ENCODE measurements at regions not wholly inside any gene's neighbourhood (a gene's known extent, or its start where the extent isn't known, plus 50 kb on each side); places are given as distances from the start of the nearest gene placed in this dataset.

DNA sequence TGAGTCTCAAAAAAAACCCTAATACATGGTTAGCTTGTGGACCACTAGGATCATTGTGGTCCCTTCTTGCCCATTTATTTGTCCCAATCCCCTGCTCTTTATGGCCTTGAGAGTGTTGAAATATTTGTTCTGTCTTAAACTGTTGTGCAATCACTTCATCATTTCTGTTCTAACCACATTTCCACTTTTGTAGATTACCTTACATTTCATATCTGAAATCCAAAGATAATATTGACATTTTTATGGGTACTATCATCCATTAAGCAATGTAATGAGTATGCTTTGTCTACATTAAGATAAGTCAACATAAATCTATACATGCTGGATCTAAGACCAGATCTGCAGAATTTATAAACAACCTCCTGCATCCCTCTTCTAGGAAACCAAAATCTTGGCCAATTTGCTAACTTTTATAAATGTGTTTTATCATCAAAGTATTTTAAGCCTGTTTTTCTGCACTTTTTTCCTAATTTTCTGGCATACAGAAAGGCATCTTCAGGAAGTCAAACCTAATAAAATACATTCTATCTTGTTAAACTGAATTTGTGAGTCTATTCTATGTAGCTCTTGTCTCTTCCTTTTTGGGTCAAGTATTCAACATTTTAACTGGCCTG lies 359.4 kb upstream of the CELF2 start:
- no peak overlapping the region for H3K4me3 ChIP-seq (ENCODE audit: control insufficient read depth, low read depth, low read length)
- TF ChIP-seq, protein P1, sequence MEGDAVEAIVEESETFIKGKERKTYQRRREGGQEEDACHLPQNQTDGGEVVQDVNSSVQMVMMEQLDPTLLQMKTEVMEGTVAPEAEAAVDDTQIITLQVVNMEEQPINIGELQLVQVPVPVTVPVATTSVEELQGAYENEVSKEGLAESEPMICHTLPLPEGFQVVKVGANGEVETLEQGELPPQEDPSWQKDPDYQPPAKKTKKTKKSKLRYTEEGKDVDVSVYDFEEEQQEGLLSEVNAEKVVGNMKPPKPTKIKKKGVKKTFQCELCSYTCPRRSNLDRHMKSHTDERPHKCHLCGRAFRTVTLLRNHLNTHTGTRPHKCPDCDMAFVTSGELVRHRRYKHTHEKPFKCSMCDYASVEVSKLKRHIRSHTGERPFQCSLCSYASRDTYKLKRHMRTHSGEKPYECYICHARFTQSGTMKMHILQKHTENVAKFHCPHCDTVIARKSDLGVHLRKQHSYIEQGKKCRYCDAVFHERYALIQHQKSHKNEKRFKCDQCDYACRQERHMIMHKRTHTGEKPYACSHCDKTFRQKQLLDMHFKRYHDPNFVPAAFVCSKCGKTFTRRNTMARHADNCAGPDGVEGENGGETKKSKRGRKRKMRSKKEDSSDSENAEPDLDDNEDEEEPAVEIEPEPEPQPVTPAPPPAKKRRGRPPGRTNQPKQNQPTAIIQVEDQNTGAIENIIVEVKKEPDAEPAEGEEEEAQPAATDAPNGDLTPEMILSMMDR (conservative IDR thresholded peaks at IDR 0.05; ENCODE audit: control insufficient read depth, insufficient read depth, low read depth, low read length), result no peak
- peak; percentile 57 for DNase-seq (ENCODE audit: low read depth)

DNA sequence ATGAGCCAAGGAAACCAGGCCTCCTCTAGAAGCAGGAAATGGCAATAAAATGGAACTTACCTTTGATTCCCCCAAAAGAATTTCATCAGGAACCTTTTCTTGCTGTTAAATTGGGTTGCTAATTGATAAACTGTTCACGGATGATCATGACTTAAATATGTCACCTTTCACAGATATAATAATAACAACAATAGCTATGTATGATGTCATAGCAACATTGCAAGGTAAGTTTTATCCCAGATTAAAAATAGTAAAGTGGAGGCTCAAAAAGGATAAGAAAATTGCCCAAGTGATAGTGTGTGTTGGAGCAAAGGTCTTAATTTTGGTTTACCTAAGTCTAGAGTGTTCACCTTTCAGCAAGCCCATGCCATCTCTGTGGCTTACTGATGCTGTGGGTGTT lies 357.6 kb upstream of the CELF2 start:
- no peak for DNase-seq (ENCODE audit: low read depth)
- TF ChIP-seq, protein P1 (conservative IDR thresholded peaks at IDR 0.05; ENCODE audit: control insufficient read depth, insufficient read depth, low read depth, low read length), result no peak
- no peak overlapping the region for H3K4me3 ChIP-seq (ENCODE audit: control insufficient read depth, low read depth, low read length)

DNA sequence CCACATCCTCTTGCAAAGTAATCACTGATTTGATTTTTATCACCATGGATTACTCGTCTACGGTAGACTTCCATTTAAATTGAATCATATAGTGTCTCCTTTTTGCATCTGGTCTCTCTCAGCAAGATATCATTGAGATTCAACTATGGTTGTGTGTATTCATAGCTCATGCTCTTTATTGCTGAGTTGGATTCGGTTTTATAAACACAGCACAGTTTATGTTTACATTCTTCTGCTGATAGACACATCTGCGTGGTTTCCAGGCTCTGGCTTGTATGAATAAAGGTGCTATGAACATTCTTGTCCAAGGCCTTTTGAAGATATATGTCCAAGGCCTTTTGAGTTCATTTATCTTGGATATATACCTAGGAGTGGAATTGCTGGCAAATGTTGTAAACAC lies 356.5 kb upstream of the CELF2 start:
- TF ChIP-seq, protein P1 (conservative IDR thresholded peaks at IDR 0.05; ENCODE audit: control insufficient read depth, insufficient read depth, low read depth, low read length), result no peak
- no peak for DNase-seq (ENCODE audit: low read depth)
- H3K4me3 ChIP-seq (ENCODE audit: control insufficient read depth, low read depth, low read length), result no peak overlapping the region

DNA sequence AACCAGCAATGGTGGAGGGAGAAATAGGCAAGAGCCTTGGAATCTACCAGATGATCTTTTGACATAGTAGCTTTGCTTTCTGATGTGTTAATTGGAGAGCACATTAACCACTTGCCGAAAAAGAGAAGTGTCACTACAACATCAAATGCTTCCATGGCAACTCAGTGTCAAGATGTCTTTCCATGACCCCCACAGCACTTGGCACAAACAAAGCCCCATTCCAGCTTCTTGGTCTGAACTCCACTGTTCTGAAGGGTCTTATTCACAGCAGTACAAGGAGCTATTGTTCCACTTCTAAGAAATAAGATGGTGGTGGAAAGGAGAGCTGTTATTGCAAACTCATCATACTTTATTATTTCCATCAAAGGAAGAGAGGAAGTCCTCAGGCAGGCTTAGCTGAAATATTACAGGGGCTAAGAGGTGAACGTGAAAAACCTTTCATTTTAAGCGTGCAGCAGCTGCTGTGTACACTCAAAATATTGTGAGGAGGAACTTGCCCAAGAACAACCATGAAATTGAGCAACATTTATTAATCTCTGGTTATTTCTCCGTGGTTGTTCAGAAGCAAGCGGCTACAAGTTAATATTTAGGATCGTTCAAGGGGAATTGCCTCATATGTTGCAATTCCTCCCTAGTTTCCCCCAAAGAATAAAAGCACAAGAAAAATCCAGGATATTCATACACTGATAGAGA lies 354.8 kb upstream of the CELF2 start:
- no peak for DNase-seq (ENCODE audit: low read depth)
- TF ChIP-seq, protein P1 (conservative IDR thresholded peaks at IDR 0.05; ENCODE audit: control insufficient read depth, insufficient read depth, low read depth, low read length), result no peak
- no peak overlapping the region for H3K4me3 ChIP-seq (ENCODE audit: control insufficient read depth, low read depth, low read length)

DNA sequence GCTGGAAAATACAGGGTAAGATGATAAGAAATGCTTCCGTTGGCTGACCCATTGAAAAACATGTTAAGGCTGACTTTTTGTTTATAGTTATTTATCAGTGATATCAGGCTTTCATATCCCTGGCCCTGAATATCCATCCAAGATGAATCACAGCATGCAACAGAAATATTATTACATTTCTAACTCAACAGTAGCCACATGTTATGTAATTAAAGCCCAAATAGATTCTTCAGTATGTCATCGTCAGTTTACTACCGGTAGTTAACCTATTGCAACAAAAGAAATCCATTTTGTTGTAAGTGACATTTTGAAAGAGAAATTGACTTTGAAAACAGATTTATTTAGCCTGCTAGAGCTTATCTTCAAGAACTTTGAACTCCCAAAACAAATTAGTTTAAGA lies 354.1 kb upstream of the CELF2 start:
- TF ChIP-seq, protein P1 (conservative IDR thresholded peaks at IDR 0.05; ENCODE audit: control insufficient read depth, insufficient read depth, low read depth, low read length), result no peak
- H3K4me3 ChIP-seq (ENCODE audit: control insufficient read depth, low read depth, low read length), result no peak overlapping the region
- no peak for DNase-seq (ENCODE audit: low read depth)

DNA sequence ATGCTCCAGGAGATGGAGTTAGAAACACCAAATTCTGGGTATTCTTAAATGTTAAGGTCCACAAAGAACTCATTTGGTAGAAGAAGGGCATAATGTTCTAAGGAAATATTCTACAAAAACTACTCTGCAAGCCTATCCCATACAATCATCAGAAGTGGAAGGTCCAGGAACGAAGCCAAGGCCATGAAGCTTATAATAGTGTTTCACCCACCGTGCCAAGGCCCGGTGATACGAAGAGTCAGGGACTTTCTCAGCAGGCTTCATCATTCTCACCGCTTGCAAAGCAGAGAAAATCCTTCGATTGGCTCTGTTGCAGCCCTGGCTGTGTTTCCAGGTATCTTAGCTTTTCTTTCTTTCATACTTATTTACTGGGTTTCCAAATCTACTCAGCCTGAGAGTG lies 351.9 kb upstream of the CELF2 start:
- DNase-seq (ENCODE audit: low read depth), result no peak
- TF ChIP-seq, protein P1 (conservative IDR thresholded peaks at IDR 0.05; ENCODE audit: control insufficient read depth, insufficient read depth, low read depth, low read length), result no peak
- H3K4me3 ChIP-seq (ENCODE audit: control insufficient read depth, low read depth, low read length), result no peak overlapping the region
